Small intestine (tissue), 7 donors: ENCODE measurements at regions not wholly inside any gene's neighbourhood (a gene's known extent, or its start where the extent isn't known, plus 50 kb on each side); places are given as distances from the start of the nearest gene placed in this dataset.
"Not testable (repeated sequence)": the region's sequence is repeated elsewhere in the genome, so short reads cannot be mapped to it uniquely, and the experiment has no call there.

Source experiments
- DNase-seq, 2 donors: peaks; one replicate each; pipeline versions ENCODE4 v3.0.0 to v3.0.0-alpha.2; 2013
- FAIRE-seq: peaks from 2 replicates; lab custom pipeline; 2012; peaks lifted over from hg19 to GRCh38; lab: Jason Lieb, UNC
- H3K27ac ChIP-seq, 3 donors: one replicate each; pipeline ENCODE4 v1.5.1; 2013; ENCODE audit warnings: low read length in 2 of 3, mild to moderate bottlenecking in 2 of 3, control low read depth in 1 of 3, inconsistent platforms in 1 of 3, low read depth in 1 of 3, moderate library complexity in 1 of 3
- H3K27me3 ChIP-seq, 3 donors: one replicate each; pipeline ENCODE4 v1.6.1; 2013; ENCODE audit warnings: low read length in 3 of 3, inconsistent platforms in 1 of 3; ENCODE audit not compliant: control insufficient read depth in 3 of 3, insufficient read depth in 3 of 3
- H3K36me3 ChIP-seq, 3 donors: one replicate each; pipeline ENCODE4 v1.6.1; 2013; ENCODE audit warnings: low read length in 3 of 3, inconsistent platforms in 1 of 3, low read depth in 1 of 3, mild to moderate bottlenecking in 1 of 3, moderate library complexity in 1 of 3; ENCODE audit not compliant: control insufficient read depth in 3 of 3, insufficient read depth in 2 of 3
- H3K4me1 ChIP-seq, 3 donors: one replicate each; pipeline ENCODE4 v1.6.1; 2013; ENCODE audit warnings: low read length in 2 of 3, inconsistent platforms in 1 of 3, low read depth in 1 of 3, mild to moderate bottlenecking in 1 of 3, moderate library complexity in 1 of 3; ENCODE audit not compliant: control insufficient read depth in 3 of 3, insufficient read depth in 2 of 3
- H3K4me3 ChIP-seq, 3 donors: one replicate each; pipeline ENCODE4 v1.5.1; 2013; ENCODE audit warnings: low read length in 3 of 3, control low read depth in 1 of 3, inconsistent platforms in 1 of 3, low read depth in 1 of 3, mild to moderate bottlenecking in 1 of 3, moderate library complexity in 1 of 3
- H3K9me3 ChIP-seq, 2 donors: one replicate each; pipeline ENCODE4 v1.6.1; 2013; ENCODE audit warnings: low read depth in 1 of 2, low read length in 1 of 2; ENCODE audit not compliant: control insufficient read depth in 2 of 2, insufficient read depth in 1 of 2
- WGBS, 3 donors: extraction: QIAGEN DNeasy Blood & Tissue Kit; methylation state at CpG; one replicate each; pipeline ENCODE4 v1.1.7; 2013; 5-methylcytosine and 5-hydroxymethylcytosine counted together
- donor health status: healthy with polysubstance abuse.
- donor health status: control.
- donor health status: control.
- donor health status: Bipolar disorder and iron deficiency.
- donor health status: healthy.

DNA sequence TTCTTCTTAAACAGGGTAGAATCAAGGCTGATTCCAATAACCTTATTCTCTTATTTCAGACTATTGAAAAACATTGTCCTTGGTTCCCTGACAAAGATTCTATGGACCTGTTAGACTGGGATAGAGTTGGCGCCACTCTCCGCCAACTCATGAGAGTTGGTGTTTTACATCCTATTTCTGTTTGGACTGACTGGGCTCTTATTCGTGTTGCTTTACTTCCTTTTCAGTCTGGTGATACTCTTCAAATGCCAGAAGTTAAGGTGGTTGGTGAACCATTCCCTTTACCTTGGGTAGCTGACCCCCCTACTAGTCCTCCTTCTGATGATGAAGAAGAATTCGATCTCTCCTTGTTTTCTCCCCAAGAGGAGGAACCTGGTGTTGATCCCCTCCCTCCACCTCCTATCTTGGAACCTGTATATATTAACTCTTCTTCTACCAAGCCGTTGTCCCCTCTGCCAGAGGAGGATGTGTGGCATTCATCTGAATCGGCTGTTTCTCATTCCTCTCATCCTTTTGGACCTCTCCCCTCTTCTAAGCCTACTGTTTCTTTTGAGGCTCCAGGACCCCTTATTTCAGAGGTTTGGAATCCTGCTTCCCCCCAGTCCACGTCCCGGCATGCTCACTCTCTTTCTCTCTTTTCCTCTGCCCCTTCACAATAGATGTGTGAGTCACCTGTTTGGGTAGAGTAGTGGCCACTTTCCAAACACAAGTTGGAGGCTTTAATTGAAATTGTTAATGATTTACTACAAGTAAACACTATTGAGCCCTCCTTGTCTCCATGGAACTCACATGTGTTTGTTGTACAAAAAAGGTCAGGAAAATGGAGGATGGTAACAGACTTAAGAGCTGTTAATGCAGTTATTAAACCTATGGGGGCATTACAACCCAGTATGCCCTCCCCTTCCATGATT is 585.7 kb downstream of the NSUN3 start:
- FAIRE-seq = peak; percentile 44

DNA sequence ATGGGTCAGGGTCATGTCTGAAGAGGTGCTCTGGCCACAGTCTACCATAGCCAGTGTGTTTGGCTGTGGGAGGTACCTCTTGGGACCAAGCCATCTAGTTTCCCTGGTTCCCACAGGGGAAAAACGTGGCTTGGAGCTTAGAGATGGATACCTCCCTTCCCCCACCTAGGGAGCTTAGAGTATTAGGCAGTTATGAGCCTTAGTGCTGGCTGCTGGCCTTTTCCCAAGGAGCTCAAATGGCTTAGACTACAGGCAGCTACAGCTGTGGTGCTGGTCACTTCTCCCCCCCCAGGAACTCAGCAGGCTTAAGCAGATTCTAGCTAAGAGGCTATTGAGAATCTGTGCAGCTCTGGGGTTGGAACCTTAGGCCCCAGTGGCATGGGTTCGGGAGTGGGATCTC is 591.2 kb downstream of the NSUN3 start:
- H3K27ac ChIP-seq = no peak overlapping the region
- no peak for FAIRE-seq
- H3K4me3 ChIP-seq = no peak overlapping the region
- peaks cover 0 to 12% of the 10 kb centered on the region in 2 donors for H3K9me3 ChIP-seq
- 47 to 64% (median 53%) methylated on average over 2 of the region's 2 CpGs for WGBS, 3 donors
- no peak for DNase-seq
- H3K36me3 ChIP-seq = no peaks in the 10 kb centered on the region
- H3K4me1 ChIP-seq = no peaks in the 10 kb centered on the region
- no peaks in the 10 kb centered on the region for H3K27me3 ChIP-seq

More for the DNA sequence above, 585.7 kb downstream of the NSUN3 start:
- 53 to 73% (median 57%) methylated on average over 8 of the region's 8 CpGs for WGBS, 3 donors
- H3K27ac ChIP-seq, H3K4me3 ChIP-seq, H3K4me1 ChIP-seq, H3K36me3 ChIP-seq, H3K27me3 ChIP-seq, H3K9me3 ChIP-seq: not testable (repeated sequence)
- DNase-seq = peak; percentile 20 to 29

DNA sequence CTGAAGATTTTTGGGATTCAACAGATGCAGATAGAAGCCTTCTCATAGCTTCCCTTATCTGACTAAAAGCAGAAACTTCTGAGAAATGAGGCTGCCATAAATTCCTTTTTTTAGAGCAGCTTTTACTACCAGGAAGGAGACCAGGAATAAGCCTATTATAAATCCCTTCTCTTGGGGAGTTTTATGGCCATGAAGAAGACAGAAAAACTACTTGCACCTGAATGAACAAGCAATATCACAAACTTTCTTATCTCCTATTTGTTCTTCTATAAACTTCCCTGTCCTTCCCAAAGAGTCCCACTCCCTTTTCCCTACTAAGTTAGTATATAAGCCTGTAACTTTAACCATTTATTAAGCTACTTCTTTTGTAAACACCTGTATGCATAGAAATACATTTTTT is 603.1 kb downstream of the NSUN3 start:
- Histone ChIP-seq H3K27me3 (no peaks in the 10 kb centered on the region), H3K36me3 (no peaks in the 10 kb centered on the region), H3K9me3 (no peaks in the 10 kb centered on the region), H3K27ac (no peak overlapping the region), H3K4me1 (no peaks in the 10 kb centered on the region), H3K4me3 (no peak overlapping the region)
- DNase-seq (peak in 1 of 2 donors; percentile 20), FAIRE-seq (no peak)

GRCh38 chr3:94671078-94671477 is 608.2 kb downstream of the NSUN3 start:
- Histone ChIP-seq H3K9me3 (peaks cover 0 to 5% of the 10 kb centered on the region in 2 donors), H3K4me3 (no peak overlapping the region), H3K27me3 (no peaks in the 10 kb centered on the region), H3K4me1 (no peaks in the 10 kb centered on the region), H3K27ac (no peak overlapping the region), H3K36me3 (no peaks in the 10 kb centered on the region)
- FAIRE-seq = no peak
- DNase-seq = no peak

DNA sequence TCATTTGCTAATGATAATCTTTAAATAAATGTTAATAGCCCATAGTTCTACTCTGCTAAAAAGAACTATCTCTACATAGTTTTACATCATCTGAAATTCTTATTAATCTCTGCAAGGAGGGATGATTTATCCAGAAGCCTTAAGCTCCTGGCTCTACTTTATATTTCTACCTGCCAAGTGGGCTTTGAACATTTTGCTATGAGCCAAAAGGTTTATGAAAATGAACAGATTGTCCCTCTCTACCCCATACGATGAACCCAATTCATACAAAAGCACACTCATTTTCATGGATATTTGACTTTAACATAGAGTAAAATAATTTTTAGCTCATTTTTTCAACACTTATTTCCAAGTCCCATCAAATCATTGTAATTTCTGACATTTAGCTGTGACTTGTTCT is 611.0 kb downstream of the NSUN3 start:
- 83 to 88% (median 86%) methylated on average over 1 of the region's 1 CpG for WGBS, 3 donors
- no peaks in the 10 kb centered on the region for H3K36me3 ChIP-seq
- peaks cover 0 to 13% of the 10 kb centered on the region in 2 donors for H3K9me3 ChIP-seq
- no peak for DNase-seq
- no peaks in the 10 kb centered on the region for H3K4me1 ChIP-seq
- no peaks in the 10 kb centered on the region for H3K27me3 ChIP-seq
- no peak overlapping the region for H3K4me3 ChIP-seq
- no peak for FAIRE-seq
- H3K27ac ChIP-seq = no peak overlapping the region

- no peaks in the 10 kb centered on the region for H3K9me3 ChIP-seq
- FAIRE-seq = no peak
- whole genome bisulfite sequencing, 3 donors = 67 to 86% (median 68%) methylated on average over 1 of the region's 1 CpG
- H3K4me1 ChIP-seq = no peaks in the 10 kb centered on the region
- no peaks in the 10 kb centered on the region for H3K27me3 ChIP-seq
- H3K36me3 ChIP-seq = no peaks in the 10 kb centered on the region
- H3K27ac ChIP-seq = no peak overlapping the region
- no peak overlapping the region for H3K4me3 ChIP-seq
- no peak for DNase-seq
These were observed 623.3 kb downstream of the NSUN3 start for GRCh38 chr3:94686208-94686607.

DNA sequence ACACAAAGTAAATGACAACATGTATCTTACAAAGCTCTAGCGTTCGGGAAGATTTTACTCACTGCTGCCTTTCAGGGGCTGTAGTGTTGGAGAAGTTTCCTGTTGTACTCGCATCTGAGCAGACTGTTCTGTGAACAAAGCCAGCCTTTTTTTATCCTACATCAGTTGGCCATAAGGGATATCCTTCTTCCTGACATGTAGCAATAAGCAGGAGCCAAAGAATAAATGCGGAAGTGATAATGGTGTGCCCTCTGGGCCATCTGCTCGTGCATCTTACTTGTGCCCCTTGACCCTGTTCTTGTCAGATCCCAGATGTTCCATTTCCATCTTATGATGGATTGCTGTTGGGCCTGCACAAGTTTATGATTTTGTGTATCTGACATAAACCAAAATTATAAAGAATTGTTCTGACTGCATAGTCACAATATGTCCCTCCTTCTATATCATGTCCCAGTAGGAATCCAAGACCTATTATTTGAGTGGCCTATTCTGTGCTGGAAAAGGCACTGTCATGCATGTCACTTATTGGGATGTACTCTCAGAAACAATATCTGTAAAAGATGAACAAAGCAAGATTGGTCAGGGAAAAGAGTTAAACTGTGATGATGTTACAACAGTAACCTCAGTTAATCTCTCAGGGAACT is 631.3 kb downstream of the NSUN3 start:
- Histone ChIP-seq H3K36me3 (no peaks in the 10 kb centered on the region), H3K4me3 (no peak overlapping the region), H3K4me1 (no peaks in the 10 kb centered on the region), H3K27me3 (no peaks in the 10 kb centered on the region), H3K27ac (no peak overlapping the region), H3K9me3 (no peaks in the 10 kb centered on the region)
- DNase-seq (no peak), FAIRE-seq (no peak)
- 49 to 71% (median 64%) methylated on average over 5 of the region's 5 CpGs for WGBS, 3 donors

- Histone ChIP-seq H3K27me3 (no peaks in the 10 kb centered on the region), H3K4me3 (no peak overlapping the region), H3K4me1 (no peaks in the 10 kb centered on the region), H3K27ac (no peak overlapping the region), H3K36me3 (no peaks in the 10 kb centered on the region), H3K9me3 (no peaks in the 10 kb centered on the region)
- FAIRE-seq = no peak
- no peak for DNase-seq
- 81 to 93% (median 86%) methylated on average over 2 of the region's 2 CpGs for WGBS, 3 donors
These were observed 632.0 kb downstream of the NSUN3 start for GRCh38 chr3:94694894-94695293.
